Gastroesophageal sphincter (tissue), 3 donors: ENCODE measurements at regions not wholly inside any gene's neighbourhood (a gene's known extent, or its start where the extent isn't known, plus 50 kb on each side); places are given as distances from the start of the nearest gene placed in this dataset.

Experiments
- CTCF ChIP-seq, 4 experiments: fragments of 200-600 bp in 2 of 4; fragments of 450-650 bp in 2 of 4; sonication (generic) in 1 of 4; IDR thresholded peaks; one replicate each; pipeline ENCODE4 v1.5.1; 2017 to 2019; ENCODE audit warnings: antibody characterized with exemption in 4 of 4, mild to moderate bottlenecking in 2 of 4, moderate library complexity in 2 of 4
- POLR2A ChIP-seq, 2 donors: fragments of 450-650 bp; IDR thresholded peaks; one replicate each; pipeline ENCODE4 v1.6.1; 2017; ENCODE audit warnings: antibody characterized with exemption in 2 of 2, mild to moderate bottlenecking in 2 of 2, moderate library complexity in 1 of 2

GRCh38 chr5:17976404-17976803 is 342.1 kb downstream of the TAF11L14 start:
- no peak for TF ChIP-seq CTCF (IDR thresholded peaks at IDR 0.05)
- TF ChIP-seq POLR2A (IDR thresholded peaks at IDR 0.05) = no peak
